Liver (tissue), 7 donors: ENCODE measurements at regions not wholly inside any gene's neighbourhood (a gene's known extent, or its start where the extent isn't known, plus 50 kb on each side); places are given as distances from the start of the nearest gene placed in this dataset.

Source experiments
- DNase-seq: peaks from one replicate; pipeline ENCODE4 v3.0.0-alpha.2; 2017; ENCODE audit warnings: low spot score
- H3K27ac ChIP-seq, 2 donors: one replicate each; pipeline ENCODE4 v1.7.0; 2013; ENCODE audit warnings: inconsistent platforms in 2 of 2, low read length in 2 of 2, control low read depth in 1 of 2, low read depth in 1 of 2, mild to moderate bottlenecking in 1 of 2
- H3K27me3 ChIP-seq, 4 donors: one replicate each; pipeline versions ENCODE4 v1.6.1 to v1.7.0; 2013; ENCODE audit warnings: low read length in 3 of 4, inconsistent platforms in 1 of 4, mild to moderate bottlenecking in 1 of 4, moderate library complexity in 1 of 4; ENCODE audit not compliant: control insufficient read depth in 4 of 4, insufficient read depth in 4 of 4
- H3K36me3 ChIP-seq, 4 donors: one replicate each; pipeline versions ENCODE4 v1.6.1 to v1.7.0; 2013; ENCODE audit warnings: low read length in 3 of 4, mild to moderate bottlenecking in 3 of 4, low read depth in 1 of 4, moderate library complexity in 1 of 4; ENCODE audit not compliant: control insufficient read depth in 4 of 4, insufficient read depth in 3 of 4
- H3K4me1 ChIP-seq, 4 donors: one replicate each; pipeline versions ENCODE4 v1.6.1 to v1.7.0; 2013; ENCODE audit warnings: low read length in 3 of 4, mild to moderate bottlenecking in 3 of 4, moderate library complexity in 1 of 4; ENCODE audit not compliant: control insufficient read depth in 4 of 4, insufficient read depth in 4 of 4
- H3K4me3 ChIP-seq, 3 donors: one replicate each; pipeline versions ENCODE4 v1.6.1 to v1.7.0; 2013; ENCODE audit warnings: low read length in 3 of 3, control low read depth in 1 of 3, low read depth in 1 of 3, mild to moderate bottlenecking in 1 of 3
- H3K9ac ChIP-seq, 2 donors: one replicate each; pipeline ENCODE4 v1.7.0; 2013; ENCODE audit warnings: low read length in 2 of 2, mild to moderate bottlenecking in 2 of 2, moderate library complexity in 2 of 2, control low read depth in 1 of 2, low read depth in 1 of 2
- H3K9me3 ChIP-seq, 4 donors: one replicate each; pipeline versions ENCODE4 v1.6.1 to v1.7.0; 2013; ENCODE audit warnings: low read length in 3 of 4; ENCODE audit not compliant: control insufficient read depth in 4 of 4
- ATF3 ChIP-seq: IDR thresholded peaks from 2 replicates; pipeline ENCODE4 v1.6.1; 2016; ENCODE audit warnings: antibody characterized with exemption
- CTCF ChIP-seq: fragments of 150-350 bp; IDR thresholded peaks from 2 replicates; pipeline ENCODE4 v1.5.1; 2017; ENCODE audit warnings: improper control_type of control experiment, low read depth, low read length; ENCODE audit not compliant: missing input control
- EGR1 ChIP-seq, 2 donors: IDR thresholded peaks; 2 replicates each; pipeline ENCODE4 v1.6.1; 2016 to 2018; ENCODE audit warnings: antibody characterized with exemption in 2 of 2, low read depth in 2 of 2
- FOXA1 ChIP-seq: IDR thresholded peaks from 2 replicates; pipeline ENCODE4 v1.6.1; 2016; ENCODE audit warnings: antibody characterized with exemption
- FOXA2 ChIP-seq: IDR thresholded peaks from 2 replicates; pipeline ENCODE4 v1.6.1; 2016; ENCODE audit warnings: antibody characterized with exemption
- GABPA ChIP-seq, 2 donors: IDR thresholded peaks in 1 of 2; conservative IDR thresholded peaks in 1 of 2; 2 replicates each; pipeline ENCODE4 v1.6.1; 2016; ENCODE audit warnings: antibody characterized with exemption in 2 of 2, mild to moderate bottlenecking in 1 of 2, moderate library complexity in 1 of 2
- HNF4A ChIP-seq, 2 donors: conservative IDR thresholded peaks; 2 replicates each; pipeline ENCODE4 v1.6.1; 2016; ENCODE audit warnings: antibody characterized with exemption in 2 of 2, mild to moderate bottlenecking in 2 of 2
- HNF4G ChIP-seq: IDR thresholded peaks from 2 replicates; pipeline ENCODE4 v1.6.1; 2016; ENCODE audit warnings: antibody characterized with exemption
- JUND ChIP-seq, 2 donors: IDR thresholded peaks; 2 replicates each; pipeline ENCODE4 v1.6.1; 2016; ENCODE audit warnings: antibody characterized with exemption in 2 of 2
- NR2F2 ChIP-seq: IDR thresholded peaks from 2 replicates; pipeline ENCODE4 v1.6.1; 2016; ENCODE audit warnings: antibody characterized with exemption
- RAD21 ChIP-seq, 2 donors: IDR thresholded peaks; 2 replicates each; pipeline ENCODE4 v1.6.1; 2016; ENCODE audit warnings: antibody characterized with exemption in 2 of 2, mild to moderate bottlenecking in 2 of 2
- REST ChIP-seq: IDR thresholded peaks from 2 replicates; pipeline ENCODE4 v1.6.1; 2016; ENCODE audit warnings: antibody characterized with exemption, mild to moderate bottlenecking
- RXRA ChIP-seq, 2 donors: IDR thresholded peaks; 2 replicates each; pipeline ENCODE4 v1.6.1; 2017 to 2018; ENCODE audit warnings: antibody characterized with exemption in 2 of 2, mild to moderate bottlenecking in 1 of 2
- SP1 ChIP-seq: IDR thresholded peaks from 2 replicates; pipeline ENCODE4 v1.6.1; 2018; ENCODE audit warnings: antibody characterized with exemption, mild to moderate bottlenecking
- TAF1 ChIP-seq: conservative IDR thresholded peaks from 2 replicates; pipeline ENCODE4 v1.6.1; 2016; ENCODE audit warnings: antibody characterized with exemption, mild to moderate bottlenecking
- TF ChIP-seq, protein P1 (sequence below): IDR thresholded peaks from 2 replicates; pipeline ENCODE4 v1.6.1; 2016; ENCODE audit warnings: antibody characterized with exemption
- TF ChIP-seq, protein P2 (sequence below): IDR thresholded peaks from 2 replicates; pipeline ENCODE4 v1.6.1; 2016; ENCODE audit warnings: antibody characterized with exemption
- donor health status: healthy.
- donor health status: healthy.
- donor health status: healthy.
- donor health status: healthy.

GRCh38 chr3:6249679-6250078 is 611.2 kb upstream of the GRM7 start (continued):
- TF ChIP-seq CTCF (no peak), JUND (IDR thresholded peaks at IDR 0.05) (no peak), RXRA (IDR thresholded peaks at IDR 0.05) (no peak)

DNA sequence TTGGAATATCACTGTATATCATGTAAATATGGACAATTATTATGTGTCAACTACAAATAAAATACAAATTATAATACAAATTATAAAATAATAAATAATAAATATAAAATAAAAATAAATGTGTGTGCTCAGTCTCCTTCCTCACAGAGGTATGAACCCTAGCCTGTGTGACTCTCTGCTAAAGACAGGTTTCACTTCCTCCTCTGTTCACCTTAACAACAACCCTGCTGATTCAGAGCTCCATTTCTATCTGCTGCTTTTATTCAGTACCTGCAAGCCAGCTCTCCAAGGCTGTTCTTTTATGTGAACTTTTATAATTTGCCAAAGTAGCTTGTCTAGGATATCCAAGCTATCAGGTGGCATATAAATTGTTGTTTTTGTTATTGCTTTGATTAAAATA is 610.7 kb upstream of the GRM7 start:
- peaks cover 0 to 4% (median under 1%) of the 10 kb centered on the region in 4 donors for H3K9me3 ChIP-seq

More for the DNA sequence above, 610.7 kb upstream of the GRM7 start:
- Histone ChIP-seq H3K9ac (no peak overlapping the region), H3K36me3 (no peaks in the 10 kb centered on the region), H3K4me3 (no peak overlapping the region), H3K27ac (no peak overlapping the region), H3K27me3 (peaks cover 0 to 2% (median 0%) of the 10 kb centered on the region in 4 donors), H3K4me1 (no peaks in the 10 kb centered on the region)
- DNase-seq: no peak
- TF ChIP-seq HNF4G (no peak), CTCF (no peak), REST (no peak), SP1 (no peak), HNF4A (conservative IDR thresholded peaks at IDR 0.05) (no peak), RXRA (IDR thresholded peaks at IDR 0.05) (no peak), FOXA1 (no peak), NR2F2 (no peak), ATF3 (no peak), GABPA (IDR thresholded peaks at IDR 0.05 in 1 of 2, conservative IDR thresholded peaks at IDR 0.05 in 1 of 2) (no peak), JUND (IDR thresholded peaks at IDR 0.05) (no peak), FOXA2 (no peak), TAF1 (no peak), RAD21 (IDR thresholded peaks at IDR 0.05) (no peak), EGR1 (IDR thresholded peaks at IDR 0.05; ENCODE audit: low read depth in 2 of 2) (no peak)
- TF ChIP-seq, protein P1, sequence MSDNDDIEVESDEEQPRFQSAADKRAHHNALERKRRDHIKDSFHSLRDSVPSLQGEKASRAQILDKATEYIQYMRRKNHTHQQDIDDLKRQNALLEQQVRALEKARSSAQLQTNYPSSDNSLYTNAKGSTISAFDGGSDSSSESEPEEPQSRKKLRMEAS: no peak
- TF ChIP-seq, protein P2, sequence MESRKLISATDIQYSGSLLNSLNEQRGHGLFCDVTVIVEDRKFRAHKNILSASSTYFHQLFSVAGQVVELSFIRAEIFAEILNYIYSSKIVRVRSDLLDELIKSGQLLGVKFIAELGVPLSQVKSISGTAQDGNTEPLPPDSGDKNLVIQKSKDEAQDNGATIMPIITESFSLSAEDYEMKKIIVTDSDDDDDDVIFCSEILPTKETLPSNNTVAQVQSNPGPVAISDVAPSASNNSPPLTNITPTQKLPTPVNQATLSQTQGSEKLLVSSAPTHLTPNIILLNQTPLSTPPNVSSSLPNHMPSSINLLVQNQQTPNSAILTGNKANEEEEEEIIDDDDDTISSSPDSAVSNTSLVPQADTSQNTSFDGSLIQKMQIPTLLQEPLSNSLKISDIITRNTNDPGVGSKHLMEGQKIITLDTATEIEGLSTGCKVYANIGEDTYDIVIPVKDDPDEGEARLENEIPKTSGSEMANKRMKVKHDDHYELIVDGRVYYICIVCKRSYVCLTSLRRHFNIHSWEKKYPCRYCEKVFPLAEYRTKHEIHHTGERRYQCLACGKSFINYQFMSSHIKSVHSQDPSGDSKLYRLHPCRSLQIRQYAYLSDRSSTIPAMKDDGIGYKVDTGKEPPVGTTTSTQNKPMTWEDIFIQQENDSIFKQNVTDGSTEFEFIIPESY: no peak
